NCI-H146 (cell line): ENCODE measurements at regions not wholly inside any gene's neighbourhood (a gene's known extent, or its start where the extent isn't known, plus 50 kb on each side); places are given as distances from the start of the nearest gene placed in this dataset.
"Not testable (repeated sequence)": the region's sequence is repeated elsewhere in the genome, so short reads cannot be mapped to it uniquely, and the experiment has no call there.

Source experiments
- DNase-seq: peaks from one replicate; lab custom pipeline; 2025; lab: John Stamatoyannopoulos, UW

GRCh38 chr2:123717636-123718334 lies 307.3 kb upstream of the CNTNAP5 start:
- DNase-seq = no peak

GRCh38 chr2:123720760-123721159 lies 304.3 kb upstream of the CNTNAP5 start:
- DNase-seq = peak; percentile 61

- DNase-seq = no peak
Observed at GRCh38 chr2:123723706-123724105, 301.4 kb upstream of the CNTNAP5 start.

GRCh38 chr2:123732563-123732962 lies 292.5 kb upstream of the CNTNAP5 start:
- no peak for DNase-seq

GRCh38 chr2:123737371-123737770 lies 287.7 kb upstream of the CNTNAP5 start:
- no peak for DNase-seq

- DNase-seq = no peak
Observed at GRCh38 chr2:123738643-123739042, 286.4 kb upstream of the CNTNAP5 start.

GRCh38 chr2:123746006-123746405 lies 279.1 kb upstream of the CNTNAP5 start:
- DNase-seq = no peak

GRCh38 chr2:123747326-123747725 lies 277.8 kb upstream of the CNTNAP5 start:
- no peak for DNase-seq

GRCh38 chr2:123762221-123762620 lies 262.9 kb upstream of the CNTNAP5 start:
- no peak for DNase-seq

- DNase-seq = no peak
Observed at GRCh38 chr2:123768233-123768632, 256.9 kb upstream of the CNTNAP5 start.

GRCh38 chr2:123769001-123769400 lies 256.1 kb upstream of the CNTNAP5 start:
- peak; percentile 24 for DNase-seq

GRCh38 chr2:123770996-123771720 lies 253.9 kb upstream of the CNTNAP5 start:
- DNase-seq = peak; percentile 4

GRCh38 chr2:123771928-123772632 lies 253.0 kb upstream of the CNTNAP5 start:
- DNase-seq = no peak

- DNase-seq = no peak
Observed at GRCh38 chr2:123777116-123777515, 248.0 kb upstream of the CNTNAP5 start.

GRCh38 chr2:123783164-123783563 lies 241.9 kb upstream of the CNTNAP5 start:
- DNase-seq = no peak

- no peak for DNase-seq
Observed at GRCh38 chr2:123785332-123785731, 239.8 kb upstream of the CNTNAP5 start.

- no peak for DNase-seq
Observed at GRCh38 chr2:123791207-123791606, 233.9 kb upstream of the CNTNAP5 start.

GRCh38 chr2:123791684-123792083 lies 233.4 kb upstream of the CNTNAP5 start:
- DNase-seq = no peak

- not testable (repeated sequence) for DNase-seq
Observed at GRCh38 chr2:123804126-123804525, 221.0 kb upstream of the CNTNAP5 start.

- DNase-seq = not testable (repeated sequence)
Observed at GRCh38 chr2:123805746-123806145, 219.3 kb upstream of the CNTNAP5 start.

- no peak for DNase-seq
Observed at GRCh38 chr2:123808243-123808642, 216.8 kb upstream of the CNTNAP5 start.

- no peak for DNase-seq
Observed at GRCh38 chr2:123811846-123812245, 213.2 kb upstream of the CNTNAP5 start.

GRCh38 chr2:123816203-123816602 lies 208.9 kb upstream of the CNTNAP5 start:
- no peak for DNase-seq
